CD8-positive, alpha-beta memory T cell (primary cell): ENCODE measurements at regions not wholly inside any gene's neighbourhood (a gene's known extent, or its start where the extent isn't known, plus 50 kb on each side); places are given as distances from the start of the nearest gene placed in this dataset.
"Not testable (repeated sequence)": the region's sequence is repeated elsewhere in the genome, so short reads cannot be mapped to it uniquely, and the experiment has no call there.

Experiments
- CTCF ChIA-PET: fragments of 350-600 bp; sonication (Branson Sonifier 250); formaldehyde crosslinking; loops from one replicate; lab custom pipeline; 2021; ENCODE audit warnings: antibody characterized with exemption; lab: Charles Lee
- POLR2A ChIA-PET: fragments of 350-600 bp; sonication (Branson Sonifier 250); formaldehyde crosslinking; loops from one replicate; lab custom pipeline; 2021; ENCODE audit warnings: antibody characterized with exemption; lab: Charles Lee
- DNase-seq, 5 donors: peaks; one replicate each; pipeline versions ENCODE4 v3.0.0 to v3.0.0-alpha.2; 2020 to 2022; ENCODE audit warnings: mixed read lengths in 1 of 5
- H3K27ac ChIP-seq: one replicate; pipeline ENCODE4 v1.7.0; 2013; ENCODE audit warnings: low read depth, mild to moderate bottlenecking, low read length, moderate library complexity
- H3K27me3 ChIP-seq: 2 replicates; pipeline ENCODE4 v1.7.0; 2013; ENCODE audit warnings: low read length, mild to moderate bottlenecking; ENCODE audit not compliant: insufficient read depth, poor library complexity, severe bottlenecking
- H3K36me3 ChIP-seq: 2 replicates; pipeline ENCODE4 v1.7.0; 2013; ENCODE audit warnings: mild to moderate bottlenecking, low read length, moderate library complexity; ENCODE audit not compliant: insufficient read depth
- H3K4me1 ChIP-seq: 2 replicates; pipeline ENCODE4 v1.7.0; 2013; ENCODE audit warnings: mild to moderate bottlenecking, low read length, moderate library complexity; ENCODE audit not compliant: insufficient read depth
- H3K4me3 ChIP-seq: 2 replicates; pipeline ENCODE4 v1.7.0; 2013; ENCODE audit warnings: mild to moderate bottlenecking, low read length
- H3K9me3 ChIP-seq: 2 replicates; pipeline ENCODE4 v1.7.0; 2013; ENCODE audit warnings: mild to moderate bottlenecking, low read length
- H3K27ac Mint-ChIP-seq, 8 donors: one replicate each; pipeline ENCODE4 v1.8.0; 2020 to 2021; ENCODE audit warnings: mixed read lengths in 8 of 8, mild to moderate bottlenecking in 6 of 8, inconsistent platforms in 3 of 8, moderate library complexity in 3 of 8
- H3K27me3 Mint-ChIP-seq, 2 donors: one replicate each; pipeline ENCODE4 v1.8.0; 2020 to 2021; ENCODE audit warnings: mixed read lengths in 2 of 2, mild to moderate bottlenecking in 1 of 2, moderate library complexity in 1 of 2
- H3K36me3 Mint-ChIP-seq, 3 donors: one replicate each; pipeline ENCODE4 v1.8.0; 2020 to 2021; ENCODE audit warnings: mixed read lengths in 3 of 3, inconsistent platforms in 1 of 3, mild to moderate bottlenecking in 1 of 3
- H3K4me1 Mint-ChIP-seq, 3 donors: one replicate each; pipeline ENCODE4 v1.8.0; 2020 to 2021; ENCODE audit warnings: mixed read lengths in 3 of 3, inconsistent platforms in 1 of 3, mild to moderate bottlenecking in 1 of 3
- H3K4me3 Mint-ChIP-seq, 7 donors: one replicate each; pipeline ENCODE4 v1.8.0; 2020 to 2021; ENCODE audit warnings: mixed read lengths in 7 of 7, mild to moderate bottlenecking in 6 of 7, moderate library complexity in 4 of 7, inconsistent platforms in 2 of 7
- H3K9me3 Mint-ChIP-seq, 5 donors: one replicate each; pipeline ENCODE4 v1.8.0; 2020 to 2022; ENCODE audit warnings: mixed read lengths in 5 of 5, mild to moderate bottlenecking in 3 of 5, moderate library complexity in 2 of 5, inconsistent platforms in 1 of 5

DNA sequence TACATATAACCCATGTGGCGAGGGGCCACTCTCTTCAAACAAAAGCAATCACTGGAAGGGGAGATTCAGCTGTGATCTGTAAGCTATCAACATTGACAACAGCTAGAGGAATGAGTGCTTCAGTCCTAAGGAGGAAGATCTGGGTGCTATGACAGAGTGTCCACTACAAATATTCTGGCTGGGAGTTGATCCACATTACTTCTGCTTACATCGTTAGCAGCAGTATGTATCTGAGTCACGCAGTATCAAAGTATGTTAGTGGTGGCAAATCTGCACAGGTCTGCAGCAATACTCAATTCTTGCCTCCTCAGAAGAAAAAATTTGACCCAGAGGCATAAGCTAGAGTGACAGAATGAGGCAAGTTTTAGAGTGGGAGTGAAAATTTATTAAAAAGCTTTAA lies 267.0 kb downstream of the PTH2R start:
- CTCF ChIA-PET, result no interaction called here

DNA sequence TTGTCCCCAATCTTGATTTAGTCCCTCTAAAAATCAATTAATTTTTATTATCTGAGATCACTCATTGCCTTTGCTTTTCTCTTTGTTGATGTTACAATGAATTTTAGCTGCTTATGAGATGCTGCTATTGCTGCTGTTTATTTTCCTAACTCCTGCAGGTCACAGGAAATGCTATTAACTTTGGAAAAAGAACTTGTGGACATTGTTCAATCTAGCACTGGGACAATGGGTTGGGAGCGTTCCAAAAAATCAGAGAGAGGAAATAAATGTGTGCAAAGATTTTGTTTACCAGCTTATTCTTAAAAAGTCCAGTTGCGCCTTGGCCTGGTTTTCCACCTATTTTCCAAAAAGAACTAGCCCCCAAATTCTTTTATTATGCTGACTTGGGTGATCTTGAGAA lies 268.3 kb downstream of the PTH2R start:
- CTCF ChIA-PET, result no interaction called here
- no peaks in the 10 kb centered on the region for H3K9me3 ChIP-seq
- H3K27ac ChIP-seq, result no peak overlapping the region
- no peak overlapping the region for H3K4me3 Mint-ChIP-seq
- H3K27me3 ChIP-seq, result no peaks in the 10 kb centered on the region
- no peaks in the 10 kb centered on the region for H3K27me3 Mint-ChIP-seq
- H3K4me1 ChIP-seq, result no peaks in the 10 kb centered on the region
- H3K4me1 Mint-ChIP-seq, result no peaks in the 10 kb centered on the region
- H3K4me3 ChIP-seq, result no peak overlapping the region
- no peaks in the 10 kb centered on the region for H3K36me3 Mint-ChIP-seq
- no peak for DNase-seq
- no peak overlapping the region for H3K27ac Mint-ChIP-seq
- no peaks in the 10 kb centered on the region for H3K36me3 ChIP-seq
- POLR2A ChIA-PET, result no interaction called here
- peaks cover 0 to 14% (median 5%) of the 10 kb centered on the region in 5 donors for H3K9me3 Mint-ChIP-seq

More for the DNA sequence above, 267.0 kb downstream of the PTH2R start:
- Histone ChIP-seq H3K9me3 (no peaks in the 10 kb centered on the region), H3K27ac (no peak overlapping the region), H3K27me3 (no peaks in the 10 kb centered on the region), H3K4me3 (no peak overlapping the region), H3K4me1 (no peaks in the 10 kb centered on the region), H3K36me3 (no peaks in the 10 kb centered on the region)
- POLR2A ChIA-PET, result interaction anchor here (0.6 kb wide), 1 partner anchor 152 kb away, joined by 3 read pairs; no protein-coding TSS in a partner anchor
- Mint-ChIP-seq H3K27me3 (no peaks in the 10 kb centered on the region), H3K27ac (no peak overlapping the region), H3K36me3 (no peaks in the 10 kb centered on the region), H3K9me3 (peaks cover 0 to 12% (median 5%) of the 10 kb centered on the region in 5 donors), H3K4me3 (no peak overlapping the region), H3K4me1 (no peaks in the 10 kb centered on the region)
- no peak for DNase-seq

DNA sequence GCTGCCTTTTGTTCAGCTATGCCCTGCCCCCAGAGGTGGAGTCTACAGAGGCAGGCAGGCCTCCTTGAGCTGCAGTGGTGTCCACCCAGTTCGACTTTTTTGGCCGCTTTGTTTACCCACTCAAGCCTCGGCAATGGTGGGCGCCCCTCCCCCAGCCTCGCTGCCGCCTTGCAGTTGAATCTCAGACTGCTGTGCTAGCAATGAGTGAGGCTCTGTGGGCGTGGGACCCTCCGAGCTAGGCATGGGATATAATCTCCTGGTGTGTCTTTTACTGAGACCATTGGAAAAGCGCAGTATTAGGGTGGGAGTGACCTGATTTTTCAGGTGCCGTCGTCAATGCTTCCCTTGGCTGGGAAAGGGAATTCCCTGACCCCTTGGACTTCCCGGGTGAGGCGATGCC lies 279.3 kb downstream of the PTH2R start:
- H3K4me1 ChIP-seq, POLR2A ChIA-PET, H3K4me3 ChIP-seq, H3K9me3 ChIP-seq, H3K27ac ChIP-seq, H3K27me3 Mint-ChIP-seq, H3K4me1 Mint-ChIP-seq, H3K27me3 ChIP-seq, DNase-seq, H3K27ac Mint-ChIP-seq, H3K36me3 Mint-ChIP-seq, H3K4me3 Mint-ChIP-seq, H3K36me3 ChIP-seq, CTCF ChIA-PET: not testable (repeated sequence)
- peaks cover 7 to 36% (median 18%) of the 10 kb centered on the region in 5 donors for H3K9me3 Mint-ChIP-seq

DNA sequence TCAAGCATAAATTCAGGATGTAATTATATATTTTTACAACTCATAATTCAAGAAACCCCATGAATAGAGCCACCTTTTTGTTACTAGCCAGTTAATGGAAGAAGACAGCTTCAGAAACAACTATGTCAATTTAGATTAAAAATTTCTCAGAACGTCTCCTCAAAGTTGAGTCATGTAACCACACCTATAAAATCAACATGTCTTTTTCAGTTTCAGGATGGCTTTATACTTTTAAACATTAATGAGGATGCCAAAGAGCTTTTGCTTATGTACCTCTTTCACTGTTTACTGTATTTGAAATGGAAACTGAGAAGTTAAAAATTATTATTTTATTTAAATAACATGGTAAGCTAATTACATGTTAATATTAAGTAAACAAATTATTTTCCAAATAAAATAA lies 280.1 kb downstream of the PTH2R start:
- H3K4me3 ChIP-seq, result no peak overlapping the region
- Mint-ChIP-seq H3K9me3 (peaks cover 5 to 34% (median 18%) of the 10 kb centered on the region in 5 donors), H3K27ac (no peak overlapping the region), H3K27me3 (no peaks in the 10 kb centered on the region), H3K4me1 (no peaks in the 10 kb centered on the region), H3K36me3 (peaks cover 0 to 3% (median 0%) of the 10 kb centered on the region in 3 donors), H3K4me3 (no peak overlapping the region)
- no peak for DNase-seq
- no peaks in the 10 kb centered on the region for H3K36me3 ChIP-seq
- H3K4me1 ChIP-seq, result no peaks in the 10 kb centered on the region
- CTCF ChIA-PET, result no interaction called here
- H3K27ac ChIP-seq, result no peak overlapping the region
- H3K9me3 ChIP-seq, result no peaks in the 10 kb centered on the region
- POLR2A ChIA-PET, result no interaction called here
- H3K27me3 ChIP-seq, result no peaks in the 10 kb centered on the region

DNA sequence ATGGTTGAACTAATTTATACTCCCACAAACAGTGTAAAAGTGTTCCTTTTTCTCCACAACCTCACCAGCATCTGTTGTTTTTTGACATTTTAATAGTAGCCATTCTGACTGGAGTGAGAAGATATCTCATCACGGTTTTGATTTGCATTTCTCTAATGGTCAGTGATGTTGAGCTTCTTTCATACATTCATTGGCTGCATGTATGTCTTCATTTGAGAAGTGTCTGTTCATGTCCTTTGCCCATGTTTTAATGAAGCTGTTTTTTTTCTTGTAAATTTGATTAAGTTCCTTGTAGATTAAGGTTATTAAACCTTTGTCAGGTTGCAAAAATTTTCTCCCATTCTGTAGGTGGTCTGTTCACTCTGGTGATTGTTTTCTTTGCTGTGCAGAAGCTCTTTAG lies 281.1 kb downstream of the PTH2R start:
- CTCF ChIA-PET, H3K27ac ChIP-seq, H3K4me3 Mint-ChIP-seq, H3K36me3 ChIP-seq, H3K4me1 ChIP-seq, POLR2A ChIA-PET, DNase-seq, H3K27me3 ChIP-seq, H3K9me3 ChIP-seq, H3K4me1 Mint-ChIP-seq, H3K27me3 Mint-ChIP-seq, H3K4me3 ChIP-seq, H3K36me3 Mint-ChIP-seq, H3K27ac Mint-ChIP-seq: not testable (repeated sequence)
- H3K9me3 Mint-ChIP-seq, result peaks cover 5 to 30% (median 13%) of the 10 kb centered on the region in 5 donors

DNA sequence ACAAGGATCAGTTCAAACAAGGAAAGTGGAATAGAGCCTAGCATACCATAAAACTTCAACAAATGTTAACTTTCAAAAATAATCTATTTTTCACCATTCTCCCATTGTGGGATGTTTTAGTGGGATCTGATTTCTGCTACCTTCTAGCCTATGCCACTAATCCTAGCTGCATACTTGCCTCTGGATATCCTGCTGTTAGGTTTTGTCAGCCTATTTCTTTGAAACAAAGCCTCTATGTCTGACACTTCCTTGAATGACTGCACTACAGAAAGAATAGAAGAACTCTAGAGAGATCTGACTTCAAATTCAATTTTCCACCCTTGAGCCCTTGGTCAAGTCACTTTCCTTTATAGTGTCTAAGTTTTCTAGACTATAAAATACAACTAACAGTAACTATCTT lies 291.5 kb downstream of the PTH2R start:
- Histone ChIP-seq H3K4me1 (no peaks in the 10 kb centered on the region), H3K4me3 (no peak overlapping the region), H3K9me3 (no peaks in the 10 kb centered on the region), H3K27me3 (no peaks in the 10 kb centered on the region), H3K27ac (no peak overlapping the region), H3K36me3 (no peaks in the 10 kb centered on the region)
- no peaks in the 10 kb centered on the region for H3K4me1 Mint-ChIP-seq
- peaks cover 2 to 7% (median 4%) of the 10 kb centered on the region in 5 donors for H3K9me3 Mint-ChIP-seq
- no peak for DNase-seq
- no peaks in the 10 kb centered on the region for H3K36me3 Mint-ChIP-seq
- CTCF ChIA-PET, result no interaction called here
- POLR2A ChIA-PET, result no interaction called here
- H3K27me3 Mint-ChIP-seq, result peaks cover 0 to 1% of the 10 kb centered on the region in 2 donors
- H3K27ac Mint-ChIP-seq, result no peak overlapping the region
- H3K4me3 Mint-ChIP-seq, result no peak overlapping the region

DNA sequence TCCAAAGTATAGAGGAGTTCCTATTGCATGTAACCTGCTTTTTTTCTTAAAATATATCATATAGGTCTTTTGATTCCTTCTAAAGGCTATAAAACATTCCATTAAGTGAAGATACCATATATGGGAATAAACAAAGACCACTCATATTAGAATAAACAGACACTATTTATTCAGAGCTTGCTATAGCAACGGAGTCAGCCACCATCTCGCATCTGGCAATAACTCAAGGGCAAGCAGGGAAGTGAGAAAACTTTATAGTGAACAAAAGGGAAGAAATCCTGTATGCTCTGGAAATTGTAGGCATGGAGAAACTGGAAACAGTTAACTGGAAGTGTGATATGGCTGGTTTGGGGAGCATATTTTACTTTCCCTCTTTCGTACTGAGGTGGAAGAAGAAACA lies 301.9 kb downstream of the PTH2R start:
- H3K9me3 ChIP-seq, result no peaks in the 10 kb centered on the region
- POLR2A ChIA-PET, result no interaction called here
- DNase-seq, result no peak

DNA sequence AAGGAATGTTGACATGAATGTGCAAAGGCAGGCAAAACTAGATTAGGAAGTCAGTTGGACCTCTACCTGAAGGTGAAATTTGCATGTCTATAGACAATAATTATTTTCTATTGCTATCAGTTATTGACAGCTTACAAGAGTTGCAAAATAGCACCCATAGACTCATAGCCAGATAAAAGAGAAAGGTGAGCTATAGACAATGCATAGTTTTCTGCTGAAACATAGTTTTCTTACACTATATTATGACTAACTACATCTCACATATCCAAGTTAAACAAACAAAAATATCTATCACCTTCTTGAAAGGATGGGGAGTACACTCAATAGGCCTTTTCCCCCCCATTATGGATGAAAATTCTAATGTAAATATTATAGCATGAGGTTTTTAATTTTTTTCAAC lies 305.0 kb downstream of the PTH2R start:
- H3K9me3 Mint-ChIP-seq, result peaks cover 0 to 8% (median 2%) of the 10 kb centered on the region in 5 donors
- Histone ChIP-seq H3K9me3 (no peaks in the 10 kb centered on the region), H3K36me3 (no peaks in the 10 kb centered on the region), H3K4me3 (no peak overlapping the region), H3K4me1 (no peaks in the 10 kb centered on the region), H3K27ac (no peak overlapping the region), H3K27me3 (no peaks in the 10 kb centered on the region)
- peaks cover 0 to 3% of the 10 kb centered on the region in 2 donors for H3K27me3 Mint-ChIP-seq
- POLR2A ChIA-PET, result no interaction called here
- H3K4me1 Mint-ChIP-seq, result no peaks in the 10 kb centered on the region
- CTCF ChIA-PET, result no interaction called here
- no peaks in the 10 kb centered on the region for H3K36me3 Mint-ChIP-seq
- H3K4me3 Mint-ChIP-seq, result no peak overlapping the region
- H3K27ac Mint-ChIP-seq, result no peak overlapping the region
- no peak for DNase-seq

More for the DNA sequence above, 301.9 kb downstream of the PTH2R start:
- Histone ChIP-seq H3K27me3 (no peaks in the 10 kb centered on the region), H3K36me3 (no peaks in the 10 kb centered on the region), H3K4me3 (no peak overlapping the region), H3K27ac (no peak overlapping the region), H3K4me1 (no peaks in the 10 kb centered on the region)
- no peak overlapping the region for H3K4me3 Mint-ChIP-seq
- no peaks in the 10 kb centered on the region for H3K27me3 Mint-ChIP-seq
- H3K27ac Mint-ChIP-seq, result no peak overlapping the region
- H3K36me3 Mint-ChIP-seq, result no peaks in the 10 kb centered on the region
- CTCF ChIA-PET, result no interaction called here
- no peaks in the 10 kb centered on the region for H3K4me1 Mint-ChIP-seq
- H3K9me3 Mint-ChIP-seq, result peaks cover 0 to 8% (median 4%) of the 10 kb centered on the region in 5 donors
